COLO668 (cell line): ENCODE measurements at regions not wholly inside any gene's neighbourhood (a gene's known extent, or its start where the extent isn't known, plus 50 kb on each side); places are given as distances from the start of the nearest gene placed in this dataset.
"Not testable (repeated sequence)": the region's sequence is repeated elsewhere in the genome, so short reads cannot be mapped to it uniquely, and the experiment has no call there.

Experiments used
- DNase-seq: peaks from one replicate; lab custom pipeline; 2025; ENCODE audit not compliant: unreplicated experiment; lab: John Stamatoyannopoulos, UW

DNA sequence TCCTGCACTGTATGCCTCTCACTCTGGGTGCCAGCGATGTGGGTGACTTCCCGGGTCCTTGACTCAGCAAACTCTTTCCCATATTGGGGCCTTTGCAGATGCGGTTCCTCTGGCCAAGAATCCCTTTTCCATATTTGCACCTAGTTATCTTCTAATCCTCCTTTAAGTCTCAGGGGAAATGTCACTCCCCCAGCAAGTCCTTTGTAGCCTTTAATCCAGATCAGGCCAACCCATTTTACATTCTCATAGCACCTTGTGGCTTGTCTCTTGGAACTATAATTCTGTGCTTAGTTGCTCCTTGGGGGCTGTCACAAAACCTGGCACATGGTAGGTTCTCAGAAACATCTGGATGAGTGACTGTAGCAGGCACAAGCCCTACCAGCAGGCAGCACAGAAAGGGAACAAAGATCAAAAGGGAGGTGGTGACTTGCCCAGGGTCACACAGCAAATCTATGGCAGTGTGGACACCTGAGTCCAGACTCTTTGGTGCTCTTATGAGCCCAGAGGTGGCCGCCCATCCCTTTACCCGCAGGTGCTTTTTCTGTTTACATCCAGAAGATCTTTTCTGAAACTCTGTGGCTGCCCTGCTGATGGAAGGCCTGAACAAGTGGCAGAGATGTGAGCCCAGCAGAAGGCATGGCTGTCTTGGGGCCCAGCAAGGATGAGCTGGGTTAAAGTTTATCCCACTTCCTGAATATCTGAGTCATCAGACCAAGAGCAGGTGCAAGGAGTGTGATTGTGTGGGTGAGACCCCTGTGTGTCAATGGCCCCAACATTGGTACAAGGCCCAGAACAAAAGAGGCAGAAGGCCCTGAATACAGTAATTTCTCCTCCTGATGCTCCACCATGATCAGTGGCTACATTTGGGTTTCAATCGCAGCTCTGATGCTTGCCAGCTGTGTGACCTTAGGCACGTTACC lies 78.6 kb upstream of the GRK3 start:
- DNase-seq: peak; percentile 36

DNA sequence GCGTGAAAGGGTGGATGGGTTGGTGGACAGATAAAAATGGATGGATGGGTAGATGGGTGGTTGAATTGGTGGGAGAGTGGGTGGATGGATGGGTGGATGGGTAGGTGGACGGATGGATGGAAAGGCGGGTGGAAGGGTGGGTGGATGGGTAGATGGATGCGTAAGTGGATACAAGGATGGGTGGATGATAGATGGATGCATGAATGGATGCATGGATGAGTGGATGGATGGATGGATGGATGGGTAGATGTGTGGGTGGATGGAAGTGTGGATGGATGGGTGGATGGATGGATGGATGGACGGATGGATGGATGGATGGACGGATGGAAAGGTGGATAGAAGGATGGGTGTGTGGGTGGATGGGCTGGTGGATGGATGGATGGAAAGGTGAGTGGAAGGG lies 77.0 kb upstream of the GRK3 start:
- no peak for DNase-seq

DNA sequence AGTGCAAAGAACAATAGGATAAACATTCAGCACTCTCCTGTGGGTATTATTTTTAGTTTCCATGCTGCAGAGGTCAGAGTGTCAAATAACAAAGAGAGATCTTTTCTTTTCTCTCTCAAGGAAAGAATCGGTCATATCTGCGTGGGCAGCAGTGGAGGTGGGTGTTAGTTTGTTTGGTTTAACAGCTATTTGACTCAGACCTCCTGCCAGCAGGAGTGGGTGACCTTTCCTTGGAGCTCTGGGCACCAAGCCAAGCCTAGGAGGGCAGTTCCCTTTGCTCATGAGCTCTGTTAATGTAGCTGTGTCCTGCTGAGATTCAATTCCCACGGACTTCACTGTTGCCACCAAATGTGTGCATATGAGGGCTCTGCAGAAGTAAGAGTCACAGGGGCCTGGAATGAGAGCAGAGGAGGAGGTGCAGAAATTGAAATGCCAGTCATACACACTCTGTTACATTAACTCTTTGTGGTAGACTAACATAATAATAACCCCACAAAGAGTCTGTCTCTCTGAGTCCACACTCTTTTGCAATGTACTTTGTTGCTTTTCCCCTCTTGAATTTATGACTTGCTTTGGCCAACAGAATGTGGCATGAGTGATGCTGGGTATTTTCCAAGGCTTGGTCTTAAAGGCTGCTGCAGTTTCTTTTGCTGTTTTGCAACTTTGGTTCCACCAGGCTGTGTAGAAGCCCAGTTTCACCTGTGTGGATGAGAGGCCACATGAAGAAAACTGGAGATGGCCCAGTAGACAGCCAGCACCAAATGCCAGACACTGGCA lies 76.0 kb upstream of the GRK3 start:
- peak; percentile 89 for DNase-seq

DNA sequence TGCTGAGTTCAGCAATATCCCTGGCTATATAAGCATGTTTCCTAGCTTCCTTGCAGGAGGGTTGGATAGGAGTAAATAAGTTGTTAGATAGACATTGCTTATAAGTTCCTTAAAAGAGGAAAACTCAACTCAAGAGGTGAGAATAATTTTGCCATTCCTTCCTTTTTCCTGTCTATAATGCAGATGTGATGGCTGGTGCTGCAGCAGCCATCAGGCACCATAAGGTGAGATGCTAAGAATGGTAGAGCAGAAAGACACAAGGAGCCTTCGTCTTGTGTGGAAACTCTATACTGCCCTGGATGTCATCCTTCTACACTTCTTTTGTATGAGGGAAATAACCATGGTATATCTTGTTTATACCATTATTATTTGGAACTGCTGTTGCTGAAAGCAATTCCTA lies 74.5 kb upstream of the GRK3 start:
- DNase-seq: no peak

GRCh38 chr22:25490896-25491295 lies 73.6 kb upstream of the GRK3 start:
- DNase-seq: no peak

GRCh38 chr22:25492162-25492561 lies 72.3 kb upstream of the GRK3 start:
- DNase-seq: no peak

GRCh38 chr22:25492841-25493734 lies 71.4 kb upstream of the GRK3 start:
- DNase-seq: no peak

DNA sequence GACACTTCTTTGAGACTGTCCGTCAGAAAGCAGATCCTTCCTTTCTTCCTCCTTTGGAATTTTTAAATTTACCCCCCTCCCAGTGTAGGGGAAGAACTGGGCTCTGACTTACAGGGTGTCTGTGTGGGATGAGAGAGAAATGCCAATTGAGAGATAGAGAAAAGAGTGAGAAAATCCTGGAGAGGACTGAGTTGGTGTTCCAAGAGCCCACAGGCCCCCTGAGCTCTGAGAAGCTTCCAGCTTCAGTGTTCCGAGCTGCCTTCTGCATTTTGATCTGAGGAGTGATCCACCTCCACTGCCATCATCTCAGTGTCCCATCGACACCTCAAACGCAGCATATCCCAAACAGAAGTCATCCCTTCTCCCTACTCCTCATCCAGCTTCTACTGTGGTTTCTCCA lies 70.7 kb upstream of the GRK3 start:
- DNase-seq: no peak

- no peak for DNase-seq
Observed at GRCh38 chr22:25494774-25495173, 69.7 kb upstream of the GRK3 start.

- DNase-seq: no peak
Observed at GRCh38 chr22:25495285-25495684, 69.2 kb upstream of the GRK3 start.

- DNase-seq: no peak
Observed at GRCh38 chr22:25496396-25497064, 67.9 kb upstream of the GRK3 start.

DNA sequence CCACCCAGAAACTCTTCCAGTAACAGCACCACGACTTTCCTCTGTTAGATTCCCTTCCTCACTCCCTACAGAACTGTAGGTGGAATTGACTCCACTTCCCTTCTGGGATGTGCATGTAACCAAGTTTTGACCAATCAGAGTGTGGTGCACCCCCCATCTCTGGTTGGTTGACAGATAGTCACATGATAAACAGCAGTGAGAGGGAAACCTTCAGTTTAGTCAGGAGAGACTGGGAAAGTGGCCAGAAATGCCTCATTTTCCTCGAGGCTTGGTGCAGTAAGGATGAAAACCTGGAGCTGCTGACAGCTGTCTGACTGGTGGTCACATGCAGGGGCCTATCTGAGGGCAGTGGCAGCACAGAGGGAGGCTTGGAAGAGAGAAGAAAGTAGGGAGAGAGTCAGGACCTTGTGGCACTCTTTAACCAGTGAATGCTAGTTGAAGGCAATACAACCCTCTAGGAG lies 67.3 kb upstream of the GRK3 start:
- DNase-seq: no peak

GRCh38 chr22:25497716-25498115 lies 66.8 kb upstream of the GRK3 start:
- DNase-seq: no peak

DNA sequence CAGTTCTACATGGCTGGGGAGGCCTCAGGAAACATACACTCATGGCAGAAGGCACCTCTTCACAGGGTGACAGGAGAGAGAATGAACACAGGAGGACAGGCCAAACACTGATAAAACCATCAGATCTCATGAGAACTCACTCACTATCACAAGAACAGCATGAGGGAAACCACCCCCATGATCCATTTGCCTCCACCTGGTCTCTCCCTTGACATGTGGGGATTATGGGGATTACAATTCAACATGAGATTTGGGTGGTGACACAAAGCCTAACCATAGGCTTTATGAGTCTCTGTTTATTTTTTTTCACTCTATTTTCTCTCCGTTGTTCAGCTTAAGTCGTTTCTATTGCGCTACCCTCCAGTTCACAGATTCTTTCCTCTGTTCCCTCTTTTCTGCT lies 63.8 kb upstream of the GRK3 start:
- DNase-seq: not testable (repeated sequence)

DNA sequence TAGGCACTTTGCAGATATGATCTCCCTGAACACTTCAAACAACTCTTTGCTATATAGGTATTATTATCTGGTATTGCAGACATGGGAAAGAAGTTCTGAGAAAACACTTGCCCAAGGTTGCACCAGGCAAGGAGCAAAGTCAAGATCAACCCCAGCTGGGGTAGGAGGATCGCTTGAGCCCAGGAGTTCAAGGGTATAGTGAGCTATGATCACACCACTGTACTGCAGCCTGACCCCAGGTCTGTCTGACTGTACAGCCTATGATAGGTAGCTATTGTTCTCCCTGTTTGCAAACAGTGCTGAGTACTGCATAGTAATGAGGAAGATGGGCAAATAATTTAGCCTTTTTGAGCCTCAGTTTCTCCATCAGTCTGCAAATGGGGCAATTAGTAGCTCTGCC lies 60.5 kb upstream of the GRK3 start:
- DNase-seq: not testable (repeated sequence)

- DNase-seq: no peak
Observed at GRCh38 chr22:25508161-25508560, 56.3 kb upstream of the GRK3 start.

GRCh38 chr22:25508761-25509321 lies 55.6 kb upstream of the GRK3 start:
- no peak for DNase-seq

DNA sequence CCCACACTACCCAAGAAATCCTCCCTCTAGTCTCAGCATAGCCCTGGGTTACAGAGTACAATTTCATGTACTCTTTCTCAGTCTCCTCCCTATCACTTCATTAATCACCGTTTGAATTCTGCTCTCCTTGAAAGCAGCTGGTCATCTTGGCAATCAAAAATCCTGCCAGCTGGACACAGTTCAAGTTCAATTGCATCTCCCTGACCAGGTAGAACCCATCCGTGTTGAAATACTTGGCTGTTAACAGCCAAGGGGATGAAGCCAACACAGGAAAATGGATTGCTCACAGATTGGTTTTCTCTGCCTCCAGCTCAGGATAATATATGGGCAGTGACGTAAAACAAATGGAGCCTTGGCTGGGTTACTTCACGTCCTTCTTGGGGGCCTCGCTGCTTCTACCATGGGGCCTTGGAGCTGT lies 55.1 kb upstream of the GRK3 start:
- no peak for DNase-seq

- DNase-seq: no peak
Observed at GRCh38 chr22:25510876-25511275, 53.6 kb upstream of the GRK3 start.

- DNase-seq: no peak
Observed at GRCh38 chr22:25511725-25512124, 52.8 kb upstream of the GRK3 start.
